ENCODE measurements at regions not wholly inside any gene's neighbourhood (a gene's known extent, or its start where the extent isn't known, plus 50 kb on each side); places are given as distances from the start of the nearest gene placed in this dataset.

DNA sequence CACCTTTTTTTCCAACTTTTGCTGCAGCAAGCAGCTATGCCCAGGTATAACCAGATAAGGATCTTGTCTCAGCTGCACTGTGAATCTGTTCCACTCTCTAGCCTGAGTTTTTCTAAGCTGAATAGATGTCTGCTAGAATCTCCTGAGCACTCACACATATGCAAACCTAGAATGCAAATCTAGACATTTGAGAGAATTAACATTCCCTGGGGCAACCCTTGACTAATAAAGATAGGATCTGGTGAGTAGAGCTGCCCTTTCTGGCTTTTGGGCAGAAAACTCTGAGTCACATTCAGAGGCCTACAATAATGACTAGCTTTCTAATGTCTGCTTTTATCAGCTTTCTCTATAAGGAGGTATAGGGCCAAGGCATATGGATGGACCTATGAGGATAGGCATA lies 61.4 kb upstream of the BARHL2 start:
- no peak for DNase-seq

GRCh38 chr1:90773812-90774211 lies 56.7 kb upstream of the BARHL2 start:
- DNase-seq: no peak

- no peak for DNase-seq
Observed at GRCh38 chr1:90768826-90769225, 51.7 kb upstream of the BARHL2 start.

- DNase-seq: no peak
Observed at GRCh38 chr1:90768098-90768497, 51.0 kb upstream of the BARHL2 start.
